ENCODE measurements at regions not wholly inside any gene's neighbourhood (a gene's known extent, or its start where the extent isn't known, plus 50 kb on each side); places are given as distances from the start of the nearest gene placed in this dataset.

DNA sequence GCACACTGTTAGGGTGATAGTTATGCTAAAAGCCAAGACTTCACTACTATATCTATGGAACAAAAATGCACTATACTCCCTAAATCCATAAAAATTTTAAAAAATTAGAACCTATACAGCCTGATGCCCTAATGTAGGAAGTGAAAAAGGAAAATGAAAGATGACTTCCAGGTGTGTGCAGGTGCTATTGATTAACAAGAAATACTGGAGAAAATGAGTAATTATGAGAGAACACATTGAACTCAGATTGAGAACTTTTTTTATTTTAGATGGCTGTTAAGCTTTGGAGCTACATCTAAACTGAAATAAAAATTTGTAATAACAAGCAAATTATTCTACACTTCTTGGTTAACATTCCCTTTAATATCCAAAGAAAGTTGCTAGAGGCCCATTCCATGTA lies 1015.7 kb downstream of the PCDH9 start:
- TF ChIP-seq, protein P1, sequence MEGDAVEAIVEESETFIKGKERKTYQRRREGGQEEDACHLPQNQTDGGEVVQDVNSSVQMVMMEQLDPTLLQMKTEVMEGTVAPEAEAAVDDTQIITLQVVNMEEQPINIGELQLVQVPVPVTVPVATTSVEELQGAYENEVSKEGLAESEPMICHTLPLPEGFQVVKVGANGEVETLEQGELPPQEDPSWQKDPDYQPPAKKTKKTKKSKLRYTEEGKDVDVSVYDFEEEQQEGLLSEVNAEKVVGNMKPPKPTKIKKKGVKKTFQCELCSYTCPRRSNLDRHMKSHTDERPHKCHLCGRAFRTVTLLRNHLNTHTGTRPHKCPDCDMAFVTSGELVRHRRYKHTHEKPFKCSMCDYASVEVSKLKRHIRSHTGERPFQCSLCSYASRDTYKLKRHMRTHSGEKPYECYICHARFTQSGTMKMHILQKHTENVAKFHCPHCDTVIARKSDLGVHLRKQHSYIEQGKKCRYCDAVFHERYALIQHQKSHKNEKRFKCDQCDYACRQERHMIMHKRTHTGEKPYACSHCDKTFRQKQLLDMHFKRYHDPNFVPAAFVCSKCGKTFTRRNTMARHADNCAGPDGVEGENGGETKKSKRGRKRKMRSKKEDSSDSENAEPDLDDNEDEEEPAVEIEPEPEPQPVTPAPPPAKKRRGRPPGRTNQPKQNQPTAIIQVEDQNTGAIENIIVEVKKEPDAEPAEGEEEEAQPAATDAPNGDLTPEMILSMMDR (IDR thresholded peaks at IDR 0.05; ENCODE audit: low read length), result no peak
- no peak for TF ChIP-seq EZH2 (optimal IDR thresholded peaks at IDR 0.05; ENCODE audit: low read depth, low read length)

Measured in MM.1S (cell line).